ENCODE measurements at regions not wholly inside any gene's neighbourhood (a gene's known extent, or its start where the extent isn't known, plus 50 kb on each side); places are given as distances from the start of the nearest gene placed in this dataset.

DNA sequence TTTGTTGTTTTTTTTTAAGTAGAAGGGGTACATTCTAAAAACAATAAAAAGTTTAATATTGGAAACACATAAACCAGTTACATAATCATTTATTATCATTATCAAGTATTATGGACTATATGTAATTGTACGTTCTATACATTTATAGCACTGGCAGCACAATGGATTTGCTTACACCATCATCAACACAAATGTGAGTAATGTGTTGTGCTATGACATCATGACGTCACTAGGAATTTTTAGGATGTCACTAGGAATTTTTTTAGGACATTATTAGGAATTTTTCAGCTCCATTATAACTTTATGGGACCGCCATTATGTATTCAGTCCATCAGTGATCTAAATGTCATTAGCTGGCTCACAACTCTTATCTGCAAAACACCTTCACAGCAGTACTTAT lies 126.8 kb upstream of the SYT10 start:
- no peaks in the 10 kb centered on the region for H3K9me2 ChIP-seq (ENCODE audit: insufficient read depth)
- no peaks in the 10 kb centered on the region for H3K36me3 ChIP-seq (ENCODE audit: control insufficient read depth in 1 of 2, insufficient read depth in 2 of 2, low read length in 2 of 2)
- RAD21 ChIA-PET (ENCODE audit: low non-redundant PET in 1 of 2, low total read pairs in 2 of 2, uncharacterized antibody in 2 of 2, unreplicated experiment in 2 of 2), result no interaction called here
- POLR2A ChIA-PET, result interaction anchor here (0.6 kb wide), 1 partner anchor 18 kb away, joined by 3 read pairs; no protein-coding TSS in a partner anchor
- CTCF ChIA-PET, result no interaction called here
- H3K9me3 ChIP-seq (ENCODE audit: control insufficient read depth in 1 of 2, insufficient read depth in 1 of 2, low read depth in 1 of 2, low read length in 2 of 2), result peaks cover 13 to 28% of the 10 kb centered on the region in 2 experiments; a peak in 3 of 4 replicates
- H4K20me1 ChIP-seq (ENCODE audit: insufficient read depth), result no peaks in the 10 kb centered on the region
- no peak for DNase-seq (ENCODE audit: low read depth, low spot score)
- no peak overlapping the region for H3K4me2 ChIP-seq (ENCODE audit: low read length)
- H3K79me2 ChIP-seq (ENCODE audit: insufficient read depth, low read length), result no peaks in the 10 kb centered on the region
- intact Hi-C loops (cut with micrococcal nuclease), result no loop called here
- ATAC-seq, result no peak
- no peaks in the 10 kb centered on the region for H3K27me3 ChIP-seq (ENCODE audit: insufficient read depth, low read length)
- BruUV-seq (replicated peaks), result no TSS peak
- no peak overlapping the region for H3K27ac ChIP-seq (ENCODE audit: low read depth, low read length)
- no peak overlapping the region for H3K9ac ChIP-seq (ENCODE audit: low read length)
- no peak overlapping the region for H2AFZ ChIP-seq (ENCODE audit: low read depth, low read length, poor library complexity, severe bottlenecking)
- H3K4me3 ChIP-seq (replicated peaks in 1 of 2; ENCODE audit: low read depth in 1 of 2, low read length in 2 of 2), result no peak overlapping the region
- TF ChIP-seq SRF (IDR thresholded peaks at IDR 0.05; ENCODE audit: low read depth) (no peak), EGR1 (IDR thresholded peaks at IDR 0.05; ENCODE audit: low read depth) (no peak), ZNF274 (IDR thresholded peaks at IDR 0.05; ENCODE audit: low read depth, low read length) (no peak), YY1 (IDR thresholded peaks at IDR 0.05; ENCODE audit: extremely low read depth, insufficient replicate concordance, low read depth, low read length) (no peak)
- no peaks in the 10 kb centered on the region for H3K4me1 ChIP-seq (ENCODE audit: control insufficient read depth in 1 of 2, insufficient read depth in 2 of 2, low read length in 2 of 2)

GRCh38 chr12:33575346-33575745 lies 135.7 kb upstream of the SYT10 start:
- H4K20me1 ChIP-seq (ENCODE audit: insufficient read depth), result no peaks in the 10 kb centered on the region
- no peak overlapping the region for H3K4me3 ChIP-seq (replicated peaks in 1 of 2; ENCODE audit: low read depth in 1 of 2, low read length in 2 of 2)
- ChIA-PET RAD21 (ENCODE audit: low non-redundant PET in 1 of 2, low total read pairs in 2 of 2, uncharacterized antibody in 2 of 2, unreplicated experiment in 2 of 2) (no interaction called here), POLR2A (no interaction called here), CTCF (no interaction called here)
- no peaks in the 10 kb centered on the region for H3K27me3 ChIP-seq (ENCODE audit: insufficient read depth, low read length)
- no peak overlapping the region for H3K27ac ChIP-seq (ENCODE audit: low read depth, low read length)
- intact Hi-C loops (cut with micrococcal nuclease), result no loop called here
- peaks cover 12 to 24% of the 10 kb centered on the region in 2 experiments; a peak in 2 of 4 replicates for H3K9me3 ChIP-seq (ENCODE audit: control insufficient read depth in 1 of 2, insufficient read depth in 1 of 2, low read depth in 1 of 2, low read length in 2 of 2)
- H3K4me1 ChIP-seq (ENCODE audit: control insufficient read depth in 1 of 2, insufficient read depth in 2 of 2, low read length in 2 of 2), result no peaks in the 10 kb centered on the region
- ATAC-seq, result no peak
- no peak for DNase-seq (ENCODE audit: low read depth, low spot score)
- H3K36me3 ChIP-seq (ENCODE audit: control insufficient read depth in 1 of 2, insufficient read depth in 2 of 2, low read length in 2 of 2), result no peaks in the 10 kb centered on the region
- H3K9ac ChIP-seq (ENCODE audit: low read length), result no peak overlapping the region
- BruUV-seq (replicated peaks), result no TSS peak
- H2AFZ ChIP-seq (ENCODE audit: low read depth, low read length, poor library complexity, severe bottlenecking), result no peak overlapping the region
- H3K4me2 ChIP-seq (ENCODE audit: low read length), result no peak overlapping the region
- H3K9me2 ChIP-seq (ENCODE audit: insufficient read depth), result no peaks in the 10 kb centered on the region
- TF ChIP-seq ZNF274 (IDR thresholded peaks at IDR 0.05; ENCODE audit: low read depth, low read length), result no peak
- TF ChIP-seq EZH2 (IDR thresholded peaks at IDR 0.05), result no peak
- no peaks in the 10 kb centered on the region for H3K79me2 ChIP-seq (ENCODE audit: insufficient read depth, low read length)

Measured in HCT116 (cell line).